BLaER1 (cell line): ENCODE measurements at regions not wholly inside any gene's neighbourhood (a gene's known extent, or its start where the extent isn't known, plus 50 kb on each side); places are given as distances from the start of the nearest gene placed in this dataset.

ENCODE experiments used
- H3K27ac ChIP-seq: shearing (Covaris generic); formaldehyde crosslinking; 2 replicates; pipeline ENCODE4 v1.8.1; 2022
- H3K27me3 ChIP-seq: shearing (Covaris generic); formaldehyde crosslinking; 2 replicates; pipeline ENCODE4 v1.8.1; 2022
- H3K36me3 ChIP-seq: shearing (Covaris generic); formaldehyde crosslinking; 2 replicates; pipeline ENCODE4 v1.8.1; 2022
- H3K4me1 ChIP-seq: shearing (Covaris generic); formaldehyde crosslinking; 2 replicates; pipeline ENCODE4 v1.8.1; 2022
- H3K4me2 ChIP-seq: shearing (Covaris generic); formaldehyde crosslinking; 2 replicates; pipeline ENCODE4 v1.8.1; 2022
- H3K4me3 ChIP-seq: shearing (Covaris generic); formaldehyde crosslinking; 2 replicates; pipeline ENCODE4 v1.8.1; 2022
- H3K9ac ChIP-seq: shearing (Covaris generic); formaldehyde crosslinking; 2 replicates; pipeline ENCODE4 v1.8.1; 2022
- H3K9me3 ChIP-seq: shearing (Covaris generic); formaldehyde crosslinking; 2 replicates; pipeline ENCODE4 v1.8.1; 2022
- H4K20me1 ChIP-seq: shearing (Covaris generic); formaldehyde crosslinking; 2 replicates; pipeline ENCODE4 v1.8.1; 2022
- Cebpa-rat ChIP-seq: shearing (Covaris generic); IDR thresholded peaks from 2 replicates; pipeline ENCODE4 v1.8.1; 2022

DNA sequence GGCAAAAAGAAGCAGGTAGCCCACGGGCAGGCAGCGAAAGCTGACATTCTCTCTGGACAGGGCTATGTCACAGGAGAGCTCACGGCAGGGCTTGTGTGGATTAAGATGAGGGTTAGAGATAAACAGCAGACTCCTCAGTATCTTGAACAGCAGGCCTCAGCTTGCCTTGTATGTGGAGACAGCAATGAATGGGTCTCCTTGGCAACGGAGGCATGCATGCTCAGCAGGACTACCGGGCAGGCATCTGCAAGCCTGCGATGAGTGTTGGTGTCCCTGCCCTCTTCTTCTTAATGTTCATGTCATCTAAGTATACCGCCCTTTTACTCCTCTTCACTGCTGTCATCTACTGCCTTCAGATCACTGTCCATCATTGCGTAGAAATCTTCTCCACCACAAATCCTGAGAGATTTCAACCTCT lies 81.9 kb upstream of the C1GALT1 start:
- no peak overlapping the region for H3K4me2 ChIP-seq
- H3K4me1 ChIP-seq, result peaks cover 5% of the 10 kb centered on the region; the same call in 1 of the 2 replicates
- no peak overlapping the region for H3K27ac ChIP-seq
- H3K9ac ChIP-seq, result no peak overlapping the region
- no peaks in the 10 kb centered on the region for H4K20me1 ChIP-seq
- H3K9me3 ChIP-seq, result no peaks in the 10 kb centered on the region
- no peak overlapping the region for H3K4me3 ChIP-seq
- H3K36me3 ChIP-seq, result no peaks in the 10 kb centered on the region
- no peaks in the 10 kb centered on the region for H3K27me3 ChIP-seq
- no peak for TF ChIP-seq Cebpa-rat

- H4K20me1 ChIP-seq, result no peaks in the 10 kb centered on the region
- no peak overlapping the region for H3K27ac ChIP-seq
- H3K4me1 ChIP-seq, result peaks cover 5% of the 10 kb centered on the region; the same call in 1 of the 2 replicates
- no peaks in the 10 kb centered on the region for H3K27me3 ChIP-seq
- no peak overlapping the region for H3K4me3 ChIP-seq
- H3K9ac ChIP-seq, result no peak overlapping the region
- TF ChIP-seq Cebpa-rat, result no peak
- peaks cover 3% of the 10 kb centered on the region; the same call in 1 of the 2 replicates for H3K9me3 ChIP-seq
- H3K4me2 ChIP-seq, result no peak overlapping the region
- H3K36me3 ChIP-seq, result no peaks in the 10 kb centered on the region
Measured at GRCh38 chr7:7102906-7103305, 79.4 kb upstream of the C1GALT1 start.

DNA sequence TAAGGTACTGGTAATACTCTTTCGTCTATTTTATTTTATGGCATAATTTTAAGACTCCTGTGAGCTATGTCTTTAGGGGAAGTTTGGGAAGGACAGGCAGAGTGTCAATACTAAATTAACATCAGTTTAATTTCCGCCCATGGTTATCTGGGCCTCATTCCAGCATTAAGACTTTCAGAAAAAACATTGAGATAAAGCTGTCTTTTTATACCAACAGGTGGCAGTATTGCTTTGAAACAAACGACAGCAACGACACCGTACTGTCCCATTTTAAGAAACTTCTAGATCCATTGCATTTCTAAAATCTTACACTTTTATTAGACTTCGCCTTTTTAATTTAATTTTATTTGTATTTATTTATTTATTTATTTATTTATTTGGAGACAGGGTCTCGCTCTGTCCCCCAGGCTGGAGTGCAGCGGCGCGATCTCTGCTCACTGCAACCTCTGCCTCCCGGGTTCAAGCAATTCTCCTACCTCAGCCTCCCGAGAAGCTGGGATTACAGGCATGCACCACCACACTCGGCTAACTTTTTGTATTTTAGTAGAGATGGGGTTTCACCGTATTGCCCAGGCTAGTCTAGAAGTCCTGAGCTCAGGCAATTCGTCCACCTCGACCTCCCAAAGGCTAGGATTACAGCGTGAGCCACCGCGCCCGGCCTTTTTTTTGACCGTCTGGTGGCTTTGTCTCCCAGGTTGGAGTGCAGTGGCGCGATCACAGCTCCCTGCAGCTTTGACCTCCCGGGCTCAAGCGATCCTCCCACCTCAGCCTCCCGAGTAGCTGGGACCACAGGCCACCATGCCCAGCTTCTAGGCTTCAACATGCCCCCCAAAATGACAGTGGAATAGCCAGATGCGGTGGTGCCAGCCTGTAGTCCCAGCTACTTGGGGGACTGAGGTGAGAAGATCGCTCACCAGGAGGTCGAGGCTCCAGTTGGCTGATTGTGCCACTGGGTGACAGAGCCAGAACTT lies 78.7 kb upstream of the C1GALT1 start:
- Histone ChIP-seq H3K4me1 (peaks cover 5% of the 10 kb centered on the region; the same call in 1 of the 2 replicates), H3K9ac (no peak overlapping the region), H3K4me3 (no peak overlapping the region)

DNA sequence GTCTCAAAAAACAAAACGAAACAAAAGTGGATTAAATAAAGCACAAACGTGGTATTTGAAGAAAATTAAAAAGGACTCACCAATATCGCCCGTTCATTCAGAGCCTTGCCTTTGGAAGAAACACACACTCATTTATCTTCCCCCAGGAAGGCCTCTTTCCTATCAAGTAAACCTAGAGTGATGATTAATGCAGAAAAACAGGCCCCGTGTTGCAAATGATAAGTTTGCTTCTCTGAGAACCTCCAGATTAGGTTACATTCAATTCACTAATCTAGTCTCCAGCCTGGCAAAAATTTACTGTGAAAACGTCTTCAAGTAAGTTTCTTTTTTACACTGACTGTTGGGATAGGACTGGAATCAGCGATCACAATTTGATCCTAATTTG lies 78.0 kb upstream of the C1GALT1 start:
- H3K4me1 ChIP-seq, result peaks cover 5% of the 10 kb centered on the region; the same call in 1 of the 2 replicates
- H3K27ac ChIP-seq, result no peak overlapping the region
- no peaks in the 10 kb centered on the region for H3K27me3 ChIP-seq
- no peak overlapping the region for H3K4me2 ChIP-seq
- H4K20me1 ChIP-seq, result no peaks in the 10 kb centered on the region
- no peaks in the 10 kb centered on the region for H3K36me3 ChIP-seq
- TF ChIP-seq Cebpa-rat, result no peak
- H3K4me3 ChIP-seq, result no peak overlapping the region
- H3K9me3 ChIP-seq, result peaks cover 12% of the 10 kb centered on the region
- H3K9ac ChIP-seq, result no peak overlapping the region

More for the DNA sequence above, 78.7 kb upstream of the C1GALT1 start:
- no peaks in the 10 kb centered on the region for H4K20me1 ChIP-seq
- H3K36me3 ChIP-seq, result no peaks in the 10 kb centered on the region
- no peak overlapping the region for H3K4me2 ChIP-seq
- no peak for TF ChIP-seq Cebpa-rat
- no peaks in the 10 kb centered on the region for H3K27me3 ChIP-seq
- peaks cover 5% of the 10 kb centered on the region for H3K9me3 ChIP-seq
- no peak overlapping the region for H3K27ac ChIP-seq

DNA sequence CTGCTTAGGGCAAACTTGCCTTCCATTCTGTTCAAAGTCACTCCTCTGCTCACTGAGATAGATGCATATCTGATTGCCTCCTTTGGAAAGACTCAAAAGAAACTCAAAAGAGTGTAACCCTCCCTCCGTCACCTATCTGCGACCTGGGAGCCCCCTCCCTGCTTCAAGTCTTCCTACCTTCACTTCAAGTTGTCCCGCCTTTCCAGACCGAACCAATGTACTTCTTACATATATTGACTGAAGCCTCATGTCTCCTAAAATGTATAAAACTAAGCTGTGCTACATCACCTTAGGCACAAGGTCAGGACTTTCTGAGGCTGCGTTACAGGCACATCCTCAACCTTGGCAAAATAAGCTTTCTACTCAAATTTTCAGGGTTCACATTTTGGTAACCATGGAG lies 77.4 kb upstream of the C1GALT1 start:
- no peak overlapping the region for H3K9ac ChIP-seq
- H3K4me3 ChIP-seq, result no peak overlapping the region
- H3K27me3 ChIP-seq, result no peaks in the 10 kb centered on the region
- H3K4me1 ChIP-seq, result no peaks in the 10 kb centered on the region
- peaks cover 14% of the 10 kb centered on the region for H3K9me3 ChIP-seq
- no peak overlapping the region for H3K27ac ChIP-seq
- no peak for TF ChIP-seq Cebpa-rat
- no peaks in the 10 kb centered on the region for H3K36me3 ChIP-seq
- no peaks in the 10 kb centered on the region for H4K20me1 ChIP-seq
- H3K4me2 ChIP-seq, result no peak overlapping the region

DNA sequence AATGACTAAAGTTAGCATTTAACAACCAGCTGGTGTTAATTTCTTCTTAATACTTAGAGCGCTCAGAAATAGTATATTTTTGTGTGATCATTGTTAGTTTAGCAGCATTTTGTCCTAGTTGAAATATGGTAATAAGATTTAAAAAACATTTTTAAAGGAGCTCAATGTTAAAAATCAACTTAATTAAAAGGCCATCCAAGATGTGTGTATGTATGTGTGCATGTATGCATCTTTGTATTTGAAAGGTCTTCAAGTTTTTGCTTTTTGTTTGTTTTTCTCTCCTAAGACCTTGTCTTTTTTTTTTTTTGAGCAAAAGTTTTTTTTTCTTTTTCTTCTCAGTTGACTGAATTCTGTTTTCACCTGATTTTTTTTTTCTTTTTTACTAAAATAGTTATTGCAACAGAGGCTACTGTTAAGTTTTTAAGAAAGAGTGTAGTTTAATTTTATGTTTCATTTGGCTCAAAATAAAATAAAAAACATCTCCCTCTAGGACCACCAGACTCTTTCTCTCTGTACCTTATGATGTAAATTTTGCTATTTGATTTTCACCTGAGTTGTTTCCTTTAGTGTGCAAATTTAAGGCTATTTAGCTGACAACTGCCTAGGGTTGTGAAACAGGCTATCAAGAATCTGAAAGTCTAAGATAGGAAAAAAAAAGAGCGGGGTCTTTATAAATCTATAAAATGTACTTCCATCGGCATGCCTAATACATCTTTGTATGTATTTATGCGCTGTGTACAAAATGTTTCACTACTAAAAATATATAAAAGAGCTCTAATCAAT lies 76.4 kb upstream of the C1GALT1 start:
- no peaks in the 10 kb centered on the region for H3K36me3 ChIP-seq
- H3K27ac ChIP-seq, result no peak overlapping the region
- no peaks in the 10 kb centered on the region for H3K4me1 ChIP-seq
- H3K4me2 ChIP-seq, result no peak overlapping the region
- H3K27me3 ChIP-seq, result no peaks in the 10 kb centered on the region
- no peak overlapping the region for H3K4me3 ChIP-seq
- no peaks in the 10 kb centered on the region for H4K20me1 ChIP-seq
- no peak for TF ChIP-seq Cebpa-rat
- no peak overlapping the region for H3K9ac ChIP-seq
- peaks cover 24% of the 10 kb centered on the region for H3K9me3 ChIP-seq

GRCh38 chr7:7108931-7109330 lies 73.4 kb upstream of the C1GALT1 start:
- Histone ChIP-seq H3K9me3 (peaks cover 25% of the 10 kb centered on the region), H3K36me3 (no peaks in the 10 kb centered on the region), H3K4me1 (no peaks in the 10 kb centered on the region), H3K4me3 (no peak overlapping the region), H3K27me3 (no peaks in the 10 kb centered on the region), H3K27ac (no peak overlapping the region), H3K4me2 (no peak overlapping the region), H3K9ac (no peak overlapping the region), H4K20me1 (no peaks in the 10 kb centered on the region)
- TF ChIP-seq Cebpa-rat, result no peak

DNA sequence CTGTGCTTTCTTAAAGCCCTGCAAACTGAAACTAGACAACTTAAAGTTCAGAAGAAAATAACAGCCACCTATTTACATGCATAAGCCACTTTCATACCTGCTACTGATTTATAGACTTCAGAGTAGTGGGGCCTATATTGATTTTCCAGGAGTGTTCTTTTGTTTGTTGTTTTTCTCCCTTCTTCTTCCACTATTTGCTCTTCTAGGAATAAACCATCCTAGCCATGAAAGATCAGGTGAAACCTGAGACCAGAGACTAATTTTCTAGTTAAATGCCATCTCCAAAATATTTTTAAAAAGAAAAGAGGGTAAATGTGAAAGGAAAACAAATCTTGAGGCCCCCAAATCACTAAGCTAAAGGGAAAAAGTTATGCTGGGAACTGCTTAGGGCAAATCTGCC lies 72.4 kb upstream of the C1GALT1 start:
- Histone ChIP-seq H3K27me3 (no peaks in the 10 kb centered on the region), H3K4me1 (no peaks in the 10 kb centered on the region), H3K9me3 (peaks cover 25% of the 10 kb centered on the region), H4K20me1 (no peaks in the 10 kb centered on the region), H3K27ac (no peak overlapping the region), H3K9ac (no peak overlapping the region), H3K36me3 (no peaks in the 10 kb centered on the region), H3K4me3 (no peak overlapping the region), H3K4me2 (no peak overlapping the region)
- no peak for TF ChIP-seq Cebpa-rat

DNA sequence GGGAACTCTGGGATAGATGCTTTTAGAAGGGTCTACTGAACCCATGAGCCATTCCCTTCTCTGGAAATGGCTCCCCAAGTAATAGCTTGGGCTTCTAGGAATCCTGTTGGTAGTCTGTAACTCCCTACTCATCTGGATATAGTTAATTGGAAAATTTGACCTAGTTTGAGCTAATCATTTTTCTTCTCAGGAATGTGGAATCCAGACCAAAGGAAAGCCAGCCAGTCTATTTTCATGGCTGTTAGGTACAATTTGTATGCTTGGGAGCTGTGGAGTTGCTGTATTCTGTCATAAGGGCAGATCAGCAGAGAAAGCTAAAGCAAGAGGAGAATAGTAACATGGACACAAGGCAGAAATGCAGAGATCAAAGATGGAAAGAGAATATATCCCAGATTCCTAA lies 71.6 kb upstream of the C1GALT1 start:
- Histone ChIP-seq H3K9ac (no peak overlapping the region), H3K4me3 (no peak overlapping the region), H3K27ac (no peak overlapping the region), H3K9me3 (peaks cover 25% of the 10 kb centered on the region), H3K36me3 (no peaks in the 10 kb centered on the region), H4K20me1 (no peaks in the 10 kb centered on the region), H3K27me3 (no peaks in the 10 kb centered on the region), H3K4me1 (no peaks in the 10 kb centered on the region), H3K4me2 (no peak overlapping the region)
- TF ChIP-seq Cebpa-rat, result no peak

DNA sequence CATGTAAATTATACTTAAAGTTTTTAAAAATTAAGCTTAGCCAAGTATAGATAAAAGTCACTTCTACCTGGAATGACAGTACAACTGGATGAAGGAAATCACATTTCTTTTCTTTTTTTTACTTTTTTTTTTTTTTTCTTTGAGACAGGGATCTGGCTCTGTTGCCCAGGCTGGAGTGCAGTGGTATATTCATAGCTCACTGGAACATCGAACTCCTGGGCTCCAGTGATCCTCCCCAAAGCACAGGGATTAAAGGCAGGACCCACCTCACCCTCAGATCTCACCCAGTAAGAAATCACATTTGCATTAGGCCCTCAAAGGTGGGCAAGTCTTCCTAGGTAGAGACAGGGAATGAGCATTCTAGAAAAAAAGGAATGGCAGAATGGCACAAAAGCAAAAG lies 69.5 kb upstream of the C1GALT1 start:
- no peak overlapping the region for H3K27ac ChIP-seq
- H4K20me1 ChIP-seq, result no peaks in the 10 kb centered on the region
- peaks cover 22% of the 10 kb centered on the region for H3K9me3 ChIP-seq
- H3K9ac ChIP-seq, result no peak overlapping the region
- H3K36me3 ChIP-seq, result no peaks in the 10 kb centered on the region
- no peak for TF ChIP-seq Cebpa-rat
- no peak overlapping the region for H3K4me2 ChIP-seq
- H3K4me3 ChIP-seq, result no peak overlapping the region
- no peaks in the 10 kb centered on the region for H3K27me3 ChIP-seq
- no peaks in the 10 kb centered on the region for H3K4me1 ChIP-seq
